H1 (cell line): ENCODE measurements at regions not wholly inside any gene's neighbourhood (a gene's known extent, or its start where the extent isn't known, plus 50 kb on each side); places are given as distances from the start of the nearest gene placed in this dataset.

Source experiments
- CTCF ChIA-PET: fragments of 300-600 bp; sonication (Branson Sonifier 250); formaldehyde crosslinking; loops from one replicate; lab custom pipeline; 2021; ENCODE audit not compliant: partially characterized antibody; lab: Charles Lee
- POLR2A ChIA-PET: fragments of 300-600 bp; sonication (Branson Sonifier 250); formaldehyde crosslinking; loops from one replicate; lab custom pipeline; 2021; ENCODE audit warnings: inconsistent platforms; ENCODE audit not compliant: partially characterized antibody; lab: Charles Lee
- DNase-seq, 2 experiments: peaks; one replicate each; pipeline versions ENCODE4 v3.0.0 to v3.0.0-alpha.2; 2010 to 2022; ENCODE audit warnings: low spot score in 2 of 2, low read depth in 1 of 2, mixed read lengths in 1 of 2
- FAIRE-seq: peaks from 2 replicates; lab custom pipeline; 2011; peaks lifted over from hg19 to GRCh38; lab: Jason Lieb, UNC
- H2AFZ ChIP-seq: 2 replicates; pipeline ENCODE4 v1.8.1; 2012; ENCODE audit warnings: low read length, inconsistent platforms
- H2AK5ac ChIP-seq: 2 replicates; pipeline ENCODE4 v1.6.1; 2013; ENCODE audit warnings: low read depth, low read length
- H2BK120ac ChIP-seq: replicated peaks from 2 replicates; pipeline ENCODE3; 2013; ENCODE audit warnings: low read depth, low read length, inconsistent platforms
- H2BK12ac ChIP-seq: 2 replicates; pipeline ENCODE4 v1.6.1; 2013; ENCODE audit warnings: low read depth, low read length
- H2BK15ac ChIP-seq: 2 replicates; pipeline ENCODE4 v1.6.1; 2013; ENCODE audit warnings: low read length
- H2BK20ac ChIP-seq: 2 replicates; pipeline ENCODE4 v1.6.1; 2013; ENCODE audit warnings: low read length
- H2BK5ac ChIP-seq: 2 replicates; pipeline ENCODE4 v1.6.1; 2013; ENCODE audit warnings: low read depth, low read length
- H3K14ac ChIP-seq: 2 replicates; pipeline ENCODE4 v1.6.1; 2013; ENCODE audit warnings: inconsistent platforms; ENCODE audit not compliant: insufficient read length
- H3K18ac ChIP-seq: 2 replicates; pipeline ENCODE4 v1.6.1; 2013; ENCODE audit warnings: low read length; ENCODE audit errors: extremely low read depth
- H3K23ac ChIP-seq: 2 replicates; pipeline ENCODE4 v1.6.1; 2013; ENCODE audit warnings: inconsistent platforms; ENCODE audit not compliant: insufficient read length
- H3K23me2 ChIP-seq: 2 replicates; pipeline ENCODE4 v1.6.1; 2013; ENCODE audit warnings: low read depth, low read length
- H3K27ac ChIP-seq: 2 replicates; pipeline ENCODE4 v1.6.1; 2011; ENCODE audit warnings: low read depth, low read length, inconsistent platforms
- H3K27me3 ChIP-seq, 4 experiments: replicated peaks in 1 of 4; 1 replicate in 1 of 4; 2 replicates in 3 of 4; pipeline versions ENCODE4 v1.6.1 to v1.8.1; 2011 to 2013; ENCODE audit warnings: low read length in 3 of 4, mild to moderate bottlenecking in 3 of 4, inconsistent platforms in 2 of 4, mixed read lengths in 2 of 4, moderate library complexity in 1 of 4; ENCODE audit not compliant: control insufficient read depth in 3 of 4, insufficient read depth in 3 of 4; ENCODE audit errors: extremely low read depth in 1 of 4
- H3K36me3 ChIP-seq, 4 experiments: 2 replicates each; pipeline versions ENCODE4 v1.6.1 to v1.8.1; 2011 to 2013; ENCODE audit warnings: mild to moderate bottlenecking in 4 of 4, low read length in 3 of 4, moderate library complexity in 2 of 4, control low read depth in 1 of 4, inconsistent platforms in 1 of 4; ENCODE audit not compliant: insufficient read depth in 4 of 4, control insufficient read depth in 2 of 4
- H3K4ac ChIP-seq: replicated peaks from 2 replicates; pipeline ENCODE3; 2013; ENCODE audit warnings: low read length, low read depth, mixed read lengths, inconsistent platforms; ENCODE audit not compliant: insufficient read length
- H3K4me1 ChIP-seq, 4 experiments: replicated peaks in 1 of 4; 1 replicate in 1 of 4; 2 replicates in 3 of 4; pipeline versions ENCODE4 v1.6.1 to v1.8.1; 2011 to 2013; ENCODE audit warnings: low read length in 3 of 4, inconsistent platforms in 2 of 4, mixed read lengths in 1 of 4; ENCODE audit not compliant: insufficient read depth in 4 of 4, control insufficient read depth in 3 of 4
- H3K4me2 ChIP-seq, 2 experiments: 2 replicates each; pipeline versions ENCODE4 v1.6.1 to v1.8.1; 2011 to 2013; ENCODE audit warnings: low read depth in 2 of 2, low read length in 2 of 2, control low read depth in 1 of 2, inconsistent platforms in 1 of 2, mild to moderate bottlenecking in 1 of 2; ENCODE audit not compliant: insufficient read depth in 1 of 2
- H3K4me3 ChIP-seq, 4 experiments: fragments of 200-600, 300-600 bp in 1 of 4; sonication (generic), shearing (Covaris generic), sonication (Bioruptor Twin) in 1 of 4; 2 replicates each; pipeline versions ENCODE4 v1.5.1 to v1.8.1; 2011 to 2016; ENCODE audit warnings: low read length in 4 of 4, low read depth in 3 of 4, control low read depth in 2 of 4, inconsistent platforms in 2 of 4, mild to moderate bottlenecking in 2 of 4, mixed read lengths in 1 of 4, moderate library complexity in 1 of 4; ENCODE audit not compliant: insufficient read depth in 2 of 4; ENCODE audit errors: extremely low read depth in 1 of 4
- H3K56ac ChIP-seq: replicated peaks from 2 replicates; pipeline ENCODE3; 2013; ENCODE audit warnings: low read depth, mild to moderate bottlenecking, mixed read lengths, low read length, inconsistent platforms; ENCODE audit not compliant: insufficient read length
- H3K79me1 ChIP-seq: 2 replicates; pipeline ENCODE4 v1.6.1; 2013; ENCODE audit warnings: low read depth, low read length, control low read depth
- H3K79me2 ChIP-seq, 2 experiments: 2 replicates each; pipeline versions ENCODE4 v1.6.1 to v1.8.1; 2012 to 2013; ENCODE audit warnings: low read length in 2 of 2, mild to moderate bottlenecking in 2 of 2, inconsistent platforms in 1 of 2; ENCODE audit not compliant: insufficient read depth in 2 of 2, control insufficient read depth in 1 of 2
- H3K9ac ChIP-seq, 4 experiments: replicated peaks in 1 of 4; 1 replicate in 1 of 4; 2 replicates in 3 of 4; pipeline versions ENCODE4 v1.6.1 to v1.8.1; 2011 to 2013; ENCODE audit warnings: low read depth in 3 of 4, low read length in 3 of 4, control low read depth in 2 of 4, mild to moderate bottlenecking in 2 of 4, moderate library complexity in 2 of 4, inconsistent platforms in 1 of 4; ENCODE audit errors: extremely low read depth in 1 of 4
- H3K9me3 ChIP-seq, 2 experiments: 2 replicates each; pipeline versions ENCODE4 v1.6.1 to v1.8.1; 2012 to 2013; ENCODE audit warnings: mild to moderate bottlenecking in 2 of 2, moderate library complexity in 2 of 2, control low read depth in 1 of 2, inconsistent platforms in 1 of 2, low read depth in 1 of 2, low read length in 1 of 2, mixed read lengths in 1 of 2; ENCODE audit not compliant: insufficient read depth in 2 of 2
- H4K20me1 ChIP-seq, 2 experiments: replicated peaks in 1 of 2; 2 replicates each; pipeline versions ENCODE3 to v1.8.1; 2011 to 2013; ENCODE audit warnings: inconsistent platforms in 2 of 2, low read length in 2 of 2, mild to moderate bottlenecking in 1 of 2; ENCODE audit not compliant: insufficient read depth in 2 of 2, control insufficient read depth in 1 of 2
- H4K5ac ChIP-seq: 2 replicates; pipeline ENCODE4 v1.6.1; 2013; ENCODE audit warnings: low read length, low read depth, mixed read lengths, inconsistent platforms; ENCODE audit not compliant: insufficient read length
- H4K8ac ChIP-seq: 2 replicates; pipeline ENCODE4 v1.8.0; 2013; ENCODE audit warnings: mild to moderate bottlenecking, moderate library complexity, low read length, inconsistent platforms; ENCODE audit not compliant: insufficient read depth; ENCODE audit errors: extremely low read depth
- H4K91ac ChIP-seq: replicated peaks from 2 replicates; pipeline ENCODE3; 2013; ENCODE audit warnings: low read length, mixed read lengths, inconsistent platforms; ENCODE audit not compliant: insufficient read length
- ATF3 ChIP-seq: IDR thresholded peaks from 2 replicates; pipeline ENCODE4 v1.6.1; 2011; ENCODE audit warnings: low read depth, mild to moderate bottlenecking, low read length; ENCODE audit not compliant: insufficient read depth
- BCL11A ChIP-seq, 2 experiments: IDR thresholded peaks; one replicate each; pipeline ENCODE4 v1.6.1; 2011; ENCODE audit warnings: low read depth in 2 of 2, low read length in 2 of 2, mild to moderate bottlenecking in 2 of 2
- CBX8 ChIP-seq: fragments of 300-800, 300-1000 bp; sonication (generic); IDR thresholded peaks from 2 replicates; pipeline ENCODE4 v1.7.1; 2016; ENCODE audit warnings: low read depth, low read length, borderline replicate concordance
- CREB1 ChIP-seq: IDR thresholded peaks from 2 replicates; pipeline ENCODE4 v1.6.1; 2012; ENCODE audit warnings: inconsistent platforms
- E2F6 ChIP-seq: IDR thresholded peaks from 2 replicates; pipeline ENCODE4 v1.6.1; 2012; ENCODE audit warnings: inconsistent platforms
- GTF2F1 ChIP-seq: IDR thresholded peaks from 2 replicates; pipeline ENCODE4 v1.6.1; 2012; ENCODE audit warnings: low read depth, low read length, improper control_type of control experiment, borderline replicate concordance
- KDM5A ChIP-seq: fragments of 200-600 bp; IDR thresholded peaks from 2 replicates; pipeline ENCODE4 v1.7.1; 2012; ENCODE audit warnings: mild to moderate bottlenecking, low read length, inconsistent platforms, mixed read lengths
- POLR2A ChIP-seq, 2 experiments: IDR thresholded peaks; 1 replicate in 1 of 2; 2 replicates in 1 of 2; pipeline ENCODE4 v1.6.1; 2011; ENCODE audit warnings: low read depth in 2 of 2, low read length in 2 of 2, mild to moderate bottlenecking in 2 of 2; ENCODE audit errors: control extremely low read depth in 1 of 2
- RXRA ChIP-seq: IDR thresholded peaks from 2 replicates; pipeline ENCODE4 v1.6.1; 2011; ENCODE audit warnings: low read depth, mild to moderate bottlenecking, low read length, moderate library complexity; ENCODE audit not compliant: insufficient read depth
- SP1 ChIP-seq: IDR thresholded peaks from 2 replicates; pipeline ENCODE4 v1.6.1; 2011; ENCODE audit warnings: low read depth, low read length
- SRF ChIP-seq: IDR thresholded peaks from 2 replicates; pipeline ENCODE4 v1.6.1; 2011; ENCODE audit warnings: mild to moderate bottlenecking, low read depth, low read length, moderate library complexity
- SUZ12 ChIP-seq: fragments of 200-600 bp; sonication (generic); IDR thresholded peaks from 2 replicates; pipeline ENCODE4 v1.6.1; 2012; ENCODE audit warnings: mild to moderate bottlenecking, inconsistent platforms, low read length, moderate library complexity, mixed read lengths
- TAF1 ChIP-seq: IDR thresholded peaks from 2 replicates; pipeline ENCODE4 v1.6.1; 2011; ENCODE audit warnings: mild to moderate bottlenecking, low read depth, low read length
- WGBS, 2 experiments: shearing (Covaris generic) in 1 of 2; methylation state at CpG; one replicate each; pipeline versions ENCODE4 v1.1.6 to v1.1.7; 2013 to 2015; ENCODE audit warnings: low lambda C conversion rate in 2 of 2, mixed read lengths in 2 of 2, inconsistent platforms in 1 of 2, low coverage in 1 of 2, missing lambda C conversion rate in 1 of 2; ENCODE audit not compliant: insufficient replicate concordance in 2 of 2, insufficient coverage in 1 of 2, insufficient read length in 1 of 2; ENCODE audit errors: extremely low coverage in 1 of 2, missing lambda C conversion rate in 1 of 2; 5-methylcytosine and 5-hydroxymethylcytosine counted together

- Histone ChIP-seq H3K9ac (no peak overlapping the region), H3K36me3 (no peaks in the 10 kb centered on the region), H3K9me3 (no peaks in the 10 kb centered on the region), H3K56ac (no peak overlapping the region), H3K23me2 (no peaks in the 10 kb centered on the region), H2AK5ac (no peak overlapping the region), H2BK120ac (no peak overlapping the region), H4K5ac (no peak overlapping the region), H3K27ac (no peak overlapping the region), H3K4me3 (no peak overlapping the region), H2BK20ac (no peak overlapping the region), H2BK5ac (no peak overlapping the region), H3K4ac (no peak overlapping the region), H3K79me1 (no peaks in the 10 kb centered on the region), H2BK15ac (no peak overlapping the region), H4K20me1 (no peaks in the 10 kb centered on the region), H3K23ac (no peak overlapping the region), H2AFZ (no peak overlapping the region), H2BK12ac (no peak overlapping the region), H3K27me3 (no peaks in the 10 kb centered on the region), H3K79me2 (no peaks in the 10 kb centered on the region), H4K91ac (no peak overlapping the region), H3K4me1 (no peaks in the 10 kb centered on the region), H4K8ac (no peak overlapping the region), H3K4me2 (no peak overlapping the region), H3K18ac (no peak overlapping the region), H3K14ac (no peak overlapping the region)
- TF ChIP-seq SP1 (no peak), CBX8 (no peak), RXRA (no peak), KDM5A (no peak), E2F6 (no peak), SUZ12 (no peak), TAF1 (no peak), BCL11A (IDR thresholded peaks at IDR 0.05; ENCODE audit: low read depth in 2 of 2, low read length in 2 of 2) (no peak), ATF3 (no peak), GTF2F1 (no peak), SRF (no peak), CREB1 (no peak), POLR2A (IDR thresholded peaks at IDR 0.05; ENCODE audit: control extremely low read depth in 1 of 2, low read depth in 2 of 2, low read length in 2 of 2) (no peak)
- POLR2A ChIA-PET: no interaction called here
- WGBS, 2 experiments: 88% methylated on average over 3 of the region's 3 CpGs; no CpG with 5 or more reads in 1 of the 2 experiments
- DNase-seq: no peak
- no peak for FAIRE-seq
- CTCF ChIA-PET: interaction anchor here (0.6 to 1.0 kb wide), 2 partner anchors 19 to 83 kb away, joined by 3 to 4 read pairs; no protein-coding TSS in a partner anchor
These were observed 1127.3 kb downstream of the PCDH9 start for GRCh38 chr13:66102864-66103263.
